Left lung (tissue), 4 donors: ENCODE measurements at regions not wholly inside any gene's neighbourhood (a gene's known extent, or its start where the extent isn't known, plus 50 kb on each side); places are given as distances from the start of the nearest gene placed in this dataset.

Source experiments
- ATAC-seq: fragments of 200-7000 bp; cut with Tn5 transposase; one replicate; pipeline ENCODE4 v1.9.1; 2020; ENCODE audit warnings: moderate library complexity
- DNase-seq, 4 donors: peaks; one replicate each; pipeline ENCODE4 v3.0.0-alpha.2; 2013 to 2020
- H3K27ac ChIP-seq, 2 donors: fragments of 200-600 bp; sonication (generic) in 1 of 2; one replicate each; pipeline versions ENCODE4 v1.5.0 to v1.8.0; 2020 to 2021
- H3K27me3 ChIP-seq, 2 donors: fragments of 200-600 bp; sonication (generic) in 1 of 2; one replicate each; pipeline versions ENCODE4 v1.5.0 to v1.8.0; 2020 to 2021
- H3K36me3 ChIP-seq, 2 donors: fragments of 200-600 bp; sonication (generic) in 1 of 2; one replicate each; pipeline versions ENCODE4 v1.5.0 to v1.8.0; 2020 to 2021
- H3K4me1 ChIP-seq, 2 donors: fragments of 200-600 bp; one replicate each; pipeline ENCODE4 v1.8.0; 2021
- H3K4me3 ChIP-seq, 2 donors: fragments of 200-600 bp; sonication (generic) in 1 of 2; one replicate each; pipeline versions ENCODE4 v1.5.0 to v1.8.0; 2020 to 2021; ENCODE audit warnings: mild to moderate bottlenecking in 1 of 2
- H3K9me3 ChIP-seq, 2 donors: fragments of 200-600 bp; sonication (generic) in 1 of 2; one replicate each; pipeline versions ENCODE4 v1.5.0 to v1.8.0; 2020 to 2021
- CTCF ChIP-seq, 2 donors: fragments of 200-600 bp; sonication (generic) in 1 of 2; IDR thresholded peaks; one replicate each; pipeline versions ENCODE4 v1.5.0 to v1.8.0; 2021; ENCODE audit warnings: antibody characterized with exemption in 2 of 2
- intact Hi-C, 2 donors: fragments of 100-400 bp; cut with DNase I; formaldehyde crosslinking; loops; one replicate each; pipeline versions ENCODE4 v1.11.2 to v1.14.2; 2022
- donor health status: DM: no; HTN: yes; CAD: no.
- donor health status: DM: no; HTN: no; CAD: no.

DNA sequence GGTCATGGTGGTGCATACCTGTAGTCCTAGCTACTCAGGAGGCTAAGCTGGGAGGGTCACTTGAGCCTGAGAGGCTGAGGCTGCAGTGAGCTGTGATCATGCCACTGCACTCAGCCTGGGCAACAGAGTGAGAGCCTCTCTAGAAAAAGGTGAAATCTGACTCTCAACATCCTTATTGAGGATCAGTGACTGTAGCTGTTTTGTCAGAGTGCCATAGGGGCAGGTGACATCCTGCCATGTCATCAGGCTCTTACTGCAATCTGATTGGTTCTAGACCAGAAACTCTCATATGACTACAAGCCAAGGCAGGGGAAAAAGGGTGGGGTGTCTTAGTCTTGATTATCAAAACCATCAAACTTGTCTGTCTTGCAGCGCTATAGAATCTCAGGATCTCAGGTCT, 62.8 kb upstream of the NGF start:
- no peaks in the 10 kb centered on the region for H3K4me1 ChIP-seq
- H3K36me3 ChIP-seq = no peaks in the 10 kb centered on the region
- no peaks in the 10 kb centered on the region for H3K27me3 ChIP-seq
- H3K4me3 ChIP-seq = no peak overlapping the region
- no peaks in the 10 kb centered on the region for H3K9me3 ChIP-seq
- no peak overlapping the region for H3K27ac ChIP-seq
- no peak for TF ChIP-seq CTCF (IDR thresholded peaks at IDR 0.05)
- ATAC-seq (no peak), DNase-seq (no peak)
- intact Hi-C loops = no loop called here

DNA sequence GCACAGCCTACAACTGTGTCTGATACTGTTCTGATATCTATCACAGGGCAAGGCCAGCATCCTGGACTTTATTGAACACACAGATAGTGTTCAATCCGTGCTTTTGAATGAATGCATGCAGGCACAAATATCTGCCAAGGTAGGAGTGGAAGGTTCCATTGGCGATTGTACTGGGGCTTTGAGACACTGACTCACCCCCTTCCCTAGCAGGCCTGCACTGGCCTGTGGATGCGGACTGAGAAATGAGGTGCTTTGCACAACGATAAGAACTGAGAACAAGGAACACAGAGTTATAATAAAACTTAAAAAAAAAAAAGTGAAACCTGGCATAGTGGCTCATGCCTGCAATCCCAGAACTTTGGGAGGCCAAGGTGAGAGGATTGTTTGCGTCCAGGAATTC, 62.4 kb upstream of the NGF start:
- ATAC-seq = no peak
- TF ChIP-seq CTCF (IDR thresholded peaks at IDR 0.05) = no peak
- DNase-seq = no peak
- no peaks in the 10 kb centered on the region for H3K27me3 ChIP-seq
- H3K27ac ChIP-seq = no peak overlapping the region
- no peak overlapping the region for H3K4me3 ChIP-seq
- no peaks in the 10 kb centered on the region for H3K9me3 ChIP-seq
- no peaks in the 10 kb centered on the region for H3K36me3 ChIP-seq
- no peaks in the 10 kb centered on the region for H3K4me1 ChIP-seq
- intact Hi-C loops = no loop called here

GRCh38 chr1:115398745-115399144, 60.7 kb upstream of the NGF start:
- H3K9me3 ChIP-seq = no peaks in the 10 kb centered on the region
- no peak for TF ChIP-seq CTCF (IDR thresholded peaks at IDR 0.05)
- no peak overlapping the region for H3K4me3 ChIP-seq
- no peaks in the 10 kb centered on the region for H3K36me3 ChIP-seq
- no peaks in the 10 kb centered on the region for H3K4me1 ChIP-seq
- intact Hi-C loops = no loop called here
- ATAC-seq = no peak
- DNase-seq = no peak
- H3K27me3 ChIP-seq = no peaks in the 10 kb centered on the region
- no peak overlapping the region for H3K27ac ChIP-seq
